Skeletal muscle tissue (tissue), 3 donors: ENCODE measurements at regions not wholly inside any gene's neighbourhood (a gene's known extent, or its start where the extent isn't known, plus 50 kb on each side); places are given as distances from the start of the nearest gene placed in this dataset.
"Not testable (repeated sequence)": the region's sequence is repeated elsewhere in the genome, so short reads cannot be mapped to it uniquely, and the experiment has no call there.

Experiments used
- H3K27ac ChIP-seq: one replicate; pipeline ENCODE4 v1.7.0; 2013; ENCODE audit warnings: mild to moderate bottlenecking, low read depth, low read length, inconsistent platforms
- H3K27me3 ChIP-seq, 3 donors: one replicate each; pipeline ENCODE4 v1.7.0; 2013; ENCODE audit warnings: low read length in 3 of 3; ENCODE audit not compliant: control insufficient read depth in 3 of 3, insufficient read depth in 3 of 3
- H3K36me3 ChIP-seq, 3 donors: one replicate each; pipeline ENCODE4 v1.7.0; 2013; ENCODE audit warnings: low read length in 3 of 3; ENCODE audit not compliant: control insufficient read depth in 3 of 3, insufficient read depth in 3 of 3
- H3K4me1 ChIP-seq, 3 donors: one replicate each; pipeline ENCODE4 v1.7.0; 2013; ENCODE audit warnings: low read length in 3 of 3, mild to moderate bottlenecking in 3 of 3; ENCODE audit not compliant: control insufficient read depth in 3 of 3, insufficient read depth in 3 of 3
- H3K4me3 ChIP-seq, 3 donors: one replicate each; pipeline ENCODE4 v1.7.0; 2013; ENCODE audit warnings: low read length in 3 of 3
- H3K9ac ChIP-seq, 3 donors: one replicate each; pipeline ENCODE4 v1.7.0; 2013; ENCODE audit warnings: low read length in 3 of 3, mild to moderate bottlenecking in 3 of 3, moderate library complexity in 2 of 3, low read depth in 1 of 3
- H3K9me3 ChIP-seq, 3 donors: one replicate each; pipeline ENCODE4 v1.7.0; 2013; ENCODE audit warnings: low read length in 3 of 3; ENCODE audit not compliant: control insufficient read depth in 3 of 3
- donor health status: Osteomylitis.

DNA sequence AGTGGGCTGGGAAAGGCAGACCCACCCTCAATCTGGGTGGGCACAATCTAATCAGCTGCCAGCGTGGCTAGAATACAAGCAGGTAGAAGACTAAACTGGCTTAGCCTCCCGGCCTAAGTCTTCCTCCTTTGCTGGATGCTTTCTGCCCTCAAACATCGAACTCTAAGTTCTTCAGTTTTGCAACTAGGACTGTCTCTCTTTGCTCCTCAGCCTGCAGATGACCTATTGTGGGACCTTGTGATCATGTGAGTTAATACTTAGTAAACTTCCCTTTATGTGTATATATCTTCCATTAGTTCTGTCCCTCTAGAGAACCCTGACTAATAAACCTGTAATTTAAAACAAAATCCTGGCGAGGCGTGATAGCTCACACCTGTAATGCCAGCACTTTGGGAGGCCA is 51.8 kb upstream of the SLC39A8 start:
- H3K4me1 ChIP-seq, H3K27me3 ChIP-seq, H3K27ac ChIP-seq, H3K4me3 ChIP-seq, H3K9ac ChIP-seq, H3K9me3 ChIP-seq, H3K36me3 ChIP-seq: not testable (repeated sequence)

DNA sequence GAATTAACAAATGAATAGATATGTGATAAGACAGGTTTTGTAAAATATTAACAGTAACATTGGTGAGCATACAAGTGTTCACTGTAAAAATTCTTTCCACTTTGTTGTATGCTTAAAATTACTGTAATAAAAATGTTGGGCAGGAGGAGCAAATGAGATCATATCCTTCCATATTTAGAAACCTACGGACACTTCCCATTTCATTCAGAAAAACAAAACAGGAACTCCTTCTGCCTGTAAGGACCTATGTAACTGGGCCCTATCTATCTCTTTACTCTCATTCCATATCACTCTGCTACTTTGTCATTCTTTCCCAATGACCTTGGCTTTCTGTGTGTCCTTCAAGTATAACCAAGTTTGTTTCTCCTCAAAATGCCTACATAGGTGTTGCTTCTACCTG is 53.7 kb upstream of the SLC39A8 start:
- Histone ChIP-seq H3K9ac (no peak overlapping the region), H3K27ac (no peak overlapping the region), H3K4me3 (no peak overlapping the region)

DNA sequence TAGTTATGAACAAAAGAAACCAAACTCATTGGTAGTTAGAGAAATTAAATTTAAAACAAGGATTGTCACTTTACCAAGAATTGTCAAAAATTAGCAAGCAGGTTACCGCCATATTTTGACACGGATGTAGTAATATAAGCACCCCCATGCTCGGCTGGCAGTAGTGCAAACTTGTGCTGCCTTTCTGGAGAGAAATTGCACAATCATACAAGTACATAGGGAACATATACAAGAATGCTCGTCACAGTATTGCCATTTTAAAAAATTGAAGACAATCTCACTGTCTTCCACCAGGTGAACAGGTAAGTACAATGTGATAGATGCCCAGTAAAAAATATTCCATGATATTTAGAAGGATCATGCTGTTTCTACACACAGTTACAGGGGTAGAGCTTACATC is 55.6 kb upstream of the SLC39A8 start:
- no peaks in the 10 kb centered on the region for H3K9me3 ChIP-seq
- no peak overlapping the region for H3K4me3 ChIP-seq
- no peaks in the 10 kb centered on the region for H3K36me3 ChIP-seq
- no peak overlapping the region for H3K9ac ChIP-seq
- H3K27ac ChIP-seq: no peak overlapping the region
- H3K4me1 ChIP-seq: no peaks in the 10 kb centered on the region
- H3K27me3 ChIP-seq: no peaks in the 10 kb centered on the region

More for the DNA sequence above, 53.7 kb upstream of the SLC39A8 start:
- Histone ChIP-seq H3K9me3 (no peaks in the 10 kb centered on the region), H3K27me3 (no peaks in the 10 kb centered on the region), H3K36me3 (no peaks in the 10 kb centered on the region), H3K4me1 (no peaks in the 10 kb centered on the region)

DNA sequence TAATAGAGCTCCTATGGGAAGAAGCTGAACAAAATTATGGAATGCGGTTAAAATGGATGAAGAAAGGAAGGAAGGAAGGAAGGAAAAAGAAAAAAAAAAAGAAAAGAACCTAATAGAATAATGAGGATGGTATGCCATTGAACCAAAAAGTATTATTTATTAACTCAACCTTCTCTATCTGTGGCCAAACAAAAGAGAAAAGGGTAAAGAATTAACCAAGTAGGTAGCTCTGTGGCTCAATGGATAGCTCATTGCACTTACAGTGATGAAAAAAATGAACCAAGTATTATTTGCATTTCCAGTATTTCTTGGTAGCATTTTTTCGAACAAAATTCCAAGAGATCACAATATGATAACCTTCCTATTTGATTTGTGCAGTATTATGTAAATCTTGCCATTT is 56.9 kb upstream of the SLC39A8 start:
- Histone ChIP-seq H3K36me3 (no peaks in the 10 kb centered on the region), H3K9ac (no peak overlapping the region), H3K27ac (no peak overlapping the region), H3K27me3 (no peaks in the 10 kb centered on the region), H3K4me1 (no peaks in the 10 kb centered on the region), H3K9me3 (no peaks in the 10 kb centered on the region), H3K4me3 (no peak overlapping the region)

DNA sequence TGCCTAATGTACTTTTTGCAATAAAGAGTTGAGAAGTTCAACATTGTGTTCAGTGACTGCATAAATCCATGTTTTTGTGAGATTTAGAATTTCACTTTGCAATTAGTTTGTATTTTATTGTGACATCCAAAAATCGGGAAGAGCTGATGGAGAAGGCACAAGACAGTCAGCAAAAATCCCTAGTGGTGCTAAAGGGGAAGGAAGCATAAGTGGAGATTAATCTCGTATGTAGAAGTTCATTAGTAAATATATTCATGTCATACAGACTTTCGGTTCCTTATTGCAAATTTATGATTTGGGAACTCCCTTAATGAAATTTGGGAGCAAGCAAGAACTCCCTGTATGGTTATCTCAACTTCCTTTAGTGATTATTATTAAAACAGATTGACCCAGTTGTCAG is 57.8 kb upstream of the SLC39A8 start:
- Histone ChIP-seq H3K9me3 (no peaks in the 10 kb centered on the region), H3K27ac (no peak overlapping the region), H3K9ac (no peak overlapping the region), H3K27me3 (no peaks in the 10 kb centered on the region), H3K36me3 (no peaks in the 10 kb centered on the region), H3K4me1 (no peaks in the 10 kb centered on the region), H3K4me3 (no peak overlapping the region)

DNA sequence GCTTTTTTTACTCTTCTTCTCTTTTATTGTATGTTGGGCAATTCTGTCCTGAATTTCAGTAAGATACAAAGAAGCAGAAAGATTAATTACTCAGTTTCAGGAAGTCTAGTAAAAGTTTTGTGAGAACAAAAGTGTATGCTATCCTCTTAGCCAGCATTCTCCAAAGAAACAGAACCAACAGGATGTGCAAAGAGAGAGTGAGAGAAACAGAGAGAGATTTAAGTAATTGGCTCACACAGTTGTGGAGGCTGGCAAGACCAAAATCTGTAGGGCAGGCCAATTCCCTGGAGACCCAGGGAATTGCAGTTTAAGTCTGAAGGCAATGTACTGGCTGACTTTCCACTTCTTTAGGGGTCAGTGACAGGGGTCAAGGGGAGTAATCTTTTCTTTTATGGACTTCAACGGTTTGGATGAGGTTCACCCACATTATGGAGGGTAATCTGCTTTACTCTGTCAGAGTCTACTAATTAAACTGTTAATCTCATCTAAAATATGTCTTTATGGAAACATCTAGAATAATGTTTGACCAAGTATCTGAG is 59.2 kb upstream of the SLC39A8 start:
- H3K27me3 ChIP-seq: no peaks in the 10 kb centered on the region
- H3K36me3 ChIP-seq: no peaks in the 10 kb centered on the region
- no peak overlapping the region for H3K4me3 ChIP-seq
- H3K9me3 ChIP-seq: no peaks in the 10 kb centered on the region
- H3K9ac ChIP-seq: no peak overlapping the region
- H3K4me1 ChIP-seq: no peaks in the 10 kb centered on the region
- H3K27ac ChIP-seq: no peak overlapping the region

DNA sequence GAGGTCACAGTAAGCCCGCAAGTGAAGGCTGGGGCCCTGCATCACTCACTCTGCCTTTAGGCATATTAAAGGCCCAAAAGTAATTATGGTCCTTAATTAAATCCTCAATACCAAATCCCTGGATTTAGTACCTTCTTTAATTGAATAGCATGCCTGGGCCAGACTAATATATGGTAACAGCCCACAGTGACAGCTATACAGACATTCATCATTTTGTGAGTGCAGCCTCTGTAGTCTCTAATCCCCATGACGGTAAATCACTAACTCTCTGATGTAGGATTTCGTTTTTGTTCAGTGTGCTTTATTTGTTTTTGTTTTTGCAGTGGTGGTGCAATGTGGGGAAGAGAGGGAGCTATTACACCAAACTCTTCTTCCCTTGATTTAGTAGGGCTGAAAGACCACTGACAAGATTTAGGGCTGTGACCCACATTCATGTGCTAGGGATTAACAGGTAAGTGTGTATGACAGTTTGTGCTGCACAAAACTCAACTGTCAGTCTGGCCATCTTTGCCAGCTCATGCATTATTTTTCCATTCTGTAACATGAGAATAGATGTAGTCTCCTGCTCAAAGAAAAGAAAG is 60.6 kb upstream of the SLC39A8 start:
- no peaks in the 10 kb centered on the region for H3K4me1 ChIP-seq
- no peaks in the 10 kb centered on the region for H3K27me3 ChIP-seq
- no peak overlapping the region for H3K4me3 ChIP-seq

DNA sequence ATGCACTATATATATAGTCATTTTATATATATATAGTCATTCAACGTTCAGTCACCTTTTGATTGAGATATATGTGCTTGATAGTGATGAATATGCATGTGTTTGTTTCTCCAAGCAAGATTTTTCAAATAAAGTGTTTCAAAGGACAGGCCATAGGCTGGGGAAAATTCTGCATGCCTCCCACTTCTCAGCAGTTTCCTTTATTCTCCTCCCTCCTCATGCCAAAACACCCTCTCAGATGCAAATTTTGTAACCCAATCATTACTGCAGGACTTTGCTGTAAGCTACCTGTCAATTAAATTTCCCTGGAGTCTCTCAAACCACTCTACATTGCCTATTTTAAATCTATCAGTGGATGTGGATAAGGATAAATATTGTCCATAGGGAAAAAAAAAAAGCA is 65.6 kb upstream of the SLC39A8 start:
- not testable (repeated sequence) for H3K4me3 ChIP-seq, H3K9ac ChIP-seq, H3K27me3 ChIP-seq, H3K4me1 ChIP-seq, H3K9me3 ChIP-seq, H3K36me3 ChIP-seq, H3K27ac ChIP-seq

More for the DNA sequence above, 60.6 kb upstream of the SLC39A8 start:
- no peak overlapping the region for H3K9ac ChIP-seq
- H3K36me3 ChIP-seq: no peaks in the 10 kb centered on the region
- H3K9me3 ChIP-seq: no peaks in the 10 kb centered on the region
- no peak overlapping the region for H3K27ac ChIP-seq

DNA sequence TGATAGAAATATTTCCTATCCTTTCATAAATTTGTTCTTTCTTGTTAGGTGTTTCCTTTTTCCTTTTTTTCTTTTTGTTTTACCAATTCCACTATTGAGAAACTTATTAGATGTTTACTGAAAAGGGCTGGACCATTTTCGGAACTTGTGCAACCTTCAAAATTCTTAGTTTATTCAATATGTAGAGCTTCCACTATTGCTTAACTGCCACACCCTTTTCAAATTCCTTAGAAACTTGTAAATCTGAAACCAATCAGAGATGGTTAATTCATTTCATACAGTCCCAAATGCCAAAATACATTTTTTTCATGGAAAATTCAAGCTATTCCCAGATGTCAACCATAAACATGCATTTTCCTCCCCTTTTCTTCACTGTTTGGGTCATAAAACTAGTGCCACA is 66.1 kb upstream of the SLC39A8 start:
- H3K36me3 ChIP-seq: no peaks in the 10 kb centered on the region
- no peaks in the 10 kb centered on the region for H3K27me3 ChIP-seq
- no peaks in the 10 kb centered on the region for H3K9me3 ChIP-seq
- H3K4me3 ChIP-seq: no peak overlapping the region
- no peak overlapping the region for H3K27ac ChIP-seq
- H3K9ac ChIP-seq: no peak overlapping the region
- no peaks in the 10 kb centered on the region for H3K4me1 ChIP-seq

DNA sequence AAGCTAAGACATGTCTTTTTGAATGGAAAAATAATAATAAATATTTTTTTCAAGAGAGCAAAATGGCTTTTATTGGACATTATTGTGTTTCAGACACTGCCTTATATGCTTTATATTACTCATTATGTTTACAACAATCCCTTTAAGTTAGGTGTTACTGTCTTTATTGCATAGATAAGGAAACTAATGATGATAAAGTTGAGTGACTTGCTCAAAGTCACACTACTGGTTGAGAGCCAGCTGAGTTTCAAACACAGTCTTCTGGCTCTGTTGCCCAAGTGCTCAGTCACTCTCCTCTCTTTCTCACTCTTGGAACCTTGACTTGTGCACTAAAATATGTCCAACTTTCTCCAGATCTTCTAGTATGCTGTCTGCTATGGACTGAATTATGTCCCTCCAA is 71.5 kb upstream of the SLC39A8 start:
- Histone ChIP-seq H3K9ac (no peak overlapping the region), H3K27ac (no peak overlapping the region), H3K9me3 (no peaks in the 10 kb centered on the region), H3K4me3 (no peak overlapping the region), H3K36me3 (no peaks in the 10 kb centered on the region), H3K27me3 (no peaks in the 10 kb centered on the region), H3K4me1 (no peaks in the 10 kb centered on the region)
